ENCODE measurements at regions not wholly inside any gene's neighbourhood (a gene's known extent, or its start where the extent isn't known, plus 50 kb on each side); places are given as distances from the start of the nearest gene placed in this dataset.

GRCh38 chr12:125492354-125493270 is 427.4 kb downstream of the AACS start:
- no peaks in the 10 kb centered on the region for H3K9me3 ChIP-seq
- DNase-seq: no peak
- 72% methylated on average over 13 of the region's 20 CpGs for WGBS (ENCODE audit: insufficient coverage, low coverage, low lambda C conversion rate, missing lambda C conversion rate)
- intact Hi-C loops (cut with DNase I): no loop called here
- no peaks in the 10 kb centered on the region for H3K4me1 ChIP-seq
- TF ChIP-seq, protein P1, sequence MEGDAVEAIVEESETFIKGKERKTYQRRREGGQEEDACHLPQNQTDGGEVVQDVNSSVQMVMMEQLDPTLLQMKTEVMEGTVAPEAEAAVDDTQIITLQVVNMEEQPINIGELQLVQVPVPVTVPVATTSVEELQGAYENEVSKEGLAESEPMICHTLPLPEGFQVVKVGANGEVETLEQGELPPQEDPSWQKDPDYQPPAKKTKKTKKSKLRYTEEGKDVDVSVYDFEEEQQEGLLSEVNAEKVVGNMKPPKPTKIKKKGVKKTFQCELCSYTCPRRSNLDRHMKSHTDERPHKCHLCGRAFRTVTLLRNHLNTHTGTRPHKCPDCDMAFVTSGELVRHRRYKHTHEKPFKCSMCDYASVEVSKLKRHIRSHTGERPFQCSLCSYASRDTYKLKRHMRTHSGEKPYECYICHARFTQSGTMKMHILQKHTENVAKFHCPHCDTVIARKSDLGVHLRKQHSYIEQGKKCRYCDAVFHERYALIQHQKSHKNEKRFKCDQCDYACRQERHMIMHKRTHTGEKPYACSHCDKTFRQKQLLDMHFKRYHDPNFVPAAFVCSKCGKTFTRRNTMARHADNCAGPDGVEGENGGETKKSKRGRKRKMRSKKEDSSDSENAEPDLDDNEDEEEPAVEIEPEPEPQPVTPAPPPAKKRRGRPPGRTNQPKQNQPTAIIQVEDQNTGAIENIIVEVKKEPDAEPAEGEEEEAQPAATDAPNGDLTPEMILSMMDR (IDR thresholded peaks at IDR 0.05): no peak
- TF ChIP-seq POLR2A (IDR thresholded peaks at IDR 0.05): no peak
- ATAC-seq: peak in 1 of 4 donors; percentile 38
- no peaks in the 10 kb centered on the region for H3K27me3 ChIP-seq
- no peak overlapping the region for H3K4me3 ChIP-seq
- H3K36me3 ChIP-seq: no peaks in the 10 kb centered on the region
- H3K27ac ChIP-seq: no peak overlapping the region

DNA sequence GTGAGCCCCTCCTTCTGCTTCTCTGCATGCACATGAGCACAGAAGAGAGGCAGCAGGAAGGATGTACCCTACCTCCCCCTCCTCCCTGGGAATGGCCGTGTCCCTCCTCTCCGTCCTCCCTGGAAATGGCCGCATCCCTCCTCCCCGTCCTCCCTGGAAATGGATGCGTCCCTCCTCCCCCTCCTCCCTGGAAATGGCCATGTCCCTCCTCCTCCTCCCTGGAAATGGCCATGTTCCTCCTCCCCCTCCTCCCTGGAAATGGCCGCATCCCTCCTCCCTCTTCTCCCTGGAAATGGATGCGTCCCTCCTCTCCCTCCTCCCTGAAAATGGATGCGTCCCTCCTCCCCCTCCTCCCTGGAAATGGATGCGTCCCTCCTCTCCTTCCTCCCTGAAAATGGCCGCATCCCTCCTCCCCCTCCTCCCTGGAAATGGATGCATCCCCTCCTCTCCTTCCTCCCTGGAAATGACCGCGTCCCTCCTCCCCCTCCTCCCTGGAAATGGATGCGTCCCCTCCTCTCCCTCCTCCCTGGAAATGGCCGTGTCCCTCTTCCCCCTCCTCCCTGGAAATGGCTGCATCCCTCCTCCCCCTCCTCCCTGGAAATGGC is 428.6 kb downstream of the AACS start:
- H3K36me3 ChIP-seq: no peaks in the 10 kb centered on the region
- DNase-seq: no peak
- intact Hi-C loops (cut with DNase I): no loop called here
- 75% methylated on average over 10 of the region's 14 CpGs for whole genome bisulfite sequencing (ENCODE audit: insufficient coverage, low coverage, low lambda C conversion rate, missing lambda C conversion rate)
- no peak for ATAC-seq
- no peaks in the 10 kb centered on the region for H3K4me1 ChIP-seq
- H3K9me3 ChIP-seq: no peaks in the 10 kb centered on the region
- TF ChIP-seq, protein P1 (IDR thresholded peaks at IDR 0.05): no peak
- no peak for TF ChIP-seq POLR2A (IDR thresholded peaks at IDR 0.05)
- no peak overlapping the region for H3K4me3 ChIP-seq
- H3K27ac ChIP-seq: no peak overlapping the region
- H3K27me3 ChIP-seq: no peaks in the 10 kb centered on the region

DNA sequence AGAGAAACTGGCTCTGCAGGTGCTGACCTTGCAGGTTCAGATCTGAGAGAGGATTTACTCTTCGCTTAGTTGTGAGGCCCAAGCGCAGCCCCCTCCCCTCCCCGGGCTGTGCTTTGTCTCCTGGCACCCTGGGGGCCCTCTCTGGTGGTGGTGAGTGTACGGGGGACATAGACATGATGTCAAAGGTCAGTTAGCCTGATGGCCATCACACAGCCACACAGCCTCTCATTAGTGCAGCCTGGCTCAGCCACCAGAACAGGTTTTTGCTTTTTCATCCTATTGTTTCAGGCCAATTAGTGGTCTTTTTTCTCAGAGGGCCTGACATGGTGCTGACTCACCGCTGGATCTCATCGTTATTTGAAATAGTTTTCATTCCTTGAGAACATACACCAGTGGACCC is 437.9 kb downstream of the AACS start:
- H3K27me3 ChIP-seq: no peaks in the 10 kb centered on the region
- DNase-seq: no peak
- intact Hi-C loops (cut with DNase I): no loop called here

DNA sequence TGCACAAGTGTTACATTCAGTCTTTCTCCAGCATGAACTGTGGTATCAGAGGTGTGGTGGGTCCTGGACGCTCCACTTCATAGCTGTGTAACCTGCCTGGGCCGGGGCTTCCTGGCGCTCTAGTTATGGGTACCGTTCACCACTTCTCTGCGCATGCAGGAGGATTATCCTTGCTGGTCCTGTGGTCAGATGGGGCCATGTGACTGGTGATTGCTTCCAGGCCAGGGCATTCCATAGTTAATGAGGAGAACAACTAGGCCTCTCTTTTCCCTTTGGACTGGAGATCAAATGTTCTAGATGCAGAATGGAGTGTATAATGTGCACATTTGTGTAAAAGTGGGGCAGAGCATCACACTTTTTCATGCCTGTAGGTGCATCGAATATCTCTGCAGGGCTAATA is 444.0 kb downstream of the AACS start:
- Histone ChIP-seq H3K27ac (no peak overlapping the region), H3K4me3 (no peak overlapping the region), H3K27me3 (no peaks in the 10 kb centered on the region), H3K9me3 (no peaks in the 10 kb centered on the region), H3K4me1 (no peaks in the 10 kb centered on the region), H3K36me3 (no peaks in the 10 kb centered on the region)
- WGBS (ENCODE audit: insufficient coverage, low coverage, low lambda C conversion rate, missing lambda C conversion rate): 100% methylated on average over 1 of the region's 6 CpGs
- intact Hi-C loops (cut with DNase I): no loop called here
- DNase-seq: no peak
- TF ChIP-seq POLR2A (IDR thresholded peaks at IDR 0.05): no peak
- TF ChIP-seq, protein P1 (IDR thresholded peaks at IDR 0.05): no peak
- ATAC-seq: no peak

More for the DNA sequence above, 437.9 kb downstream of the AACS start:
- H3K27ac ChIP-seq: no peak overlapping the region
- no peak for TF ChIP-seq POLR2A (IDR thresholded peaks at IDR 0.05)
- TF ChIP-seq, protein P1 (IDR thresholded peaks at IDR 0.05): no peak
- H3K9me3 ChIP-seq: no peaks in the 10 kb centered on the region
- no peak for ATAC-seq
- H3K4me1 ChIP-seq: no peaks in the 10 kb centered on the region
- no peaks in the 10 kb centered on the region for H3K36me3 ChIP-seq
- H3K4me3 ChIP-seq: no peak overlapping the region
- WGBS (ENCODE audit: insufficient coverage, low coverage, low lambda C conversion rate, missing lambda C conversion rate): 51% methylated on average over 4 of the region's 6 CpGs
